A549 (cell line): ENCODE measurements at regions not wholly inside any gene's neighbourhood (a gene's known extent, or its start where the extent isn't known, plus 50 kb on each side); places are given as distances from the start of the nearest gene placed in this dataset.

ENCODE experiments used
- ATAC-seq, 2 experiments: fragments of 200-7000 bp in 1 of 2; fragments of >200 bp in 1 of 2; cut with Nextera tagmentation in 1 of 2; cut with Tn5 transposase in 1 of 2; 3 replicates each; pipeline versions ENCODE4 v1.8.0 to v1.9.1; 2018 to 2020; ENCODE audit warnings: mild to moderate bottlenecking in 1 of 2, moderate library complexity in 1 of 2
- CTCF ChIA-PET: fragments of 300-600 bp; sonication (Branson Sonifier 250); formaldehyde crosslinking; extraction: SDS; loops from one replicate; lab custom pipeline; 2021; ENCODE audit warnings: antibody characterized with exemption, inconsistent platforms; lab: Yijun Ruan, JAX
- POLR2A ChIA-PET: fragments of 350-600 bp; formaldehyde crosslinking; extraction: SDS; loops from one replicate; lab custom pipeline; 2021; ENCODE audit warnings: antibody characterized with exemption, inconsistent platforms; lab: Yijun Ruan, JAX
- DNase-seq, 2 experiments: peaks; one replicate each; pipeline versions ENCODE4 v3.0.0 to v3.0.0-alpha.2; 2011 to 2016; ENCODE audit warnings: low read depth in 1 of 2, low spot score in 1 of 2
- FAIRE-seq: peaks from 2 replicates; lab custom pipeline; 2011; peaks lifted over from hg19 to GRCh38; lab: Jason Lieb, UNC
- H3K27ac ChIP-seq, 2 experiments: fragments of >200 bp; sonication (Bioruptor Twin); formaldehyde crosslinking; 3 replicates each; pipeline ENCODE4 v1.5.1; 2016 to 2017
- H3K4me1 ChIP-seq: fragments of >200 bp; sonication (Bioruptor Twin); formaldehyde crosslinking; 3 replicates; pipeline ENCODE4 v1.6.1; 2016
- H3K4me2 ChIP-seq: fragments of >200 bp; sonication (Bioruptor Twin); formaldehyde crosslinking; 3 replicates; pipeline ENCODE4 v1.6.1; 2016
- H3K4me3 ChIP-seq: fragments of >200 bp; sonication (Bioruptor Twin); formaldehyde crosslinking; 3 replicates; pipeline ENCODE4 v1.5.1; 2016
- H3K9me3 ChIP-seq: fragments of >200 bp; sonication (Bioruptor Twin); formaldehyde crosslinking; 3 replicates; pipeline ENCODE4 v1.6.1; 2016
- ATOH8 ChIP-seq: fragments of 250-450 bp; sonication (Bioruptor Pico); IDR thresholded peaks from 2 replicates; pipeline ENCODE4 v1.5.0; 2020; ENCODE audit warnings: low read depth, mild to moderate bottlenecking, moderate library complexity
- BHLHE40 ChIP-seq: IDR thresholded peaks from 2 replicates; pipeline ENCODE4 v1.6.1; 2012; ENCODE audit warnings: low read depth, low read length, inconsistent platforms
- CEBPB ChIP-seq, 2 experiments: fragments of >200 bp in 1 of 2; sonication (Bioruptor Twin) in 1 of 2; formaldehyde crosslinking in 1 of 2; IDR thresholded peaks; 2 replicates each; pipeline ENCODE4 v1.6.1; 2012 to 2016
- CHD2 ChIP-seq: fragments of 150-350 bp; IDR thresholded peaks from 2 replicates; pipeline ENCODE4 v1.6.1; 2014; ENCODE audit warnings: low read length; ENCODE audit not compliant: partially characterized antibody
- CHD4 ChIP-seq: fragments of 200-600 bp; sonication (generic); IDR thresholded peaks from 2 replicates; pipeline ENCODE4 v1.6.1; 2016; ENCODE audit warnings: antibody characterized with exemption, mild to moderate bottlenecking, borderline replicate concordance
- EHMT2 ChIP-seq: fragments of 200-600 bp; sonication (generic); IDR thresholded peaks from 2 replicates; pipeline ENCODE4 v1.6.1; 2016; ENCODE audit warnings: antibody characterized with exemption, low read depth, mild to moderate bottlenecking, moderate library complexity
- FOSL2 ChIP-seq, 2 experiments: fragments of 450-650 bp in 1 of 2; fragments of >200 bp in 1 of 2; sonication (Bioruptor Twin) in 1 of 2; formaldehyde crosslinking; IDR thresholded peaks; 2 replicates each; pipeline versions ENCODE4 v1.5.0 to v1.6.1; 2016 to 2020; ENCODE audit warnings: mild to moderate bottlenecking in 1 of 2, moderate library complexity in 1 of 2
- HOXA7 ChIP-seq: fragments of 250-450 bp; sonication (Bioruptor Pico); IDR thresholded peaks from 2 replicates; pipeline ENCODE4 v1.5.0; 2020; ENCODE audit warnings: mild to moderate bottlenecking, moderate library complexity
- JUN ChIP-seq, 2 experiments: fragments of >200 bp; sonication (Bioruptor Twin); formaldehyde crosslinking; IDR thresholded peaks; 2 replicates in 1 of 2; 3 replicates in 1 of 2; pipeline ENCODE4 v1.6.1; 2016 to 2017
- JUNB ChIP-seq: fragments of >200 bp; sonication (Bioruptor Twin); formaldehyde crosslinking; IDR thresholded peaks from 2 replicates; pipeline ENCODE4 v1.6.1; 2016
- KDM1A ChIP-seq: fragments of 200-600 bp; sonication (generic); IDR thresholded peaks from 2 replicates; pipeline ENCODE4 v1.6.1; 2016; ENCODE audit warnings: low read depth, mild to moderate bottlenecking
- MAFK ChIP-seq: fragments of 450-650 bp; IDR thresholded peaks from 2 replicates; pipeline ENCODE4 v1.6.1; 2014; ENCODE audit not compliant: partially characterized antibody
- MAX ChIP-seq: IDR thresholded peaks from 2 replicates; pipeline ENCODE4 v1.6.1; 2012
- MAZ ChIP-seq: fragments of 150-350 bp; IDR thresholded peaks from 2 replicates; pipeline ENCODE4 v1.6.1; 2014; ENCODE audit warnings: antibody characterized with exemption, low read depth, low read length, borderline replicate concordance
- MYC ChIP-seq: IDR thresholded peaks from 2 replicates; pipeline ENCODE4 v1.6.1; 2012; ENCODE audit warnings: mild to moderate bottlenecking, inconsistent platforms, low read length, improper control_type of control experiment, borderline replicate concordance
- NFE2L2 ChIP-seq: fragments of 150-350 bp; conservative IDR thresholded peaks from 2 replicates; pipeline ENCODE4 v1.6.1; 2014; ENCODE audit warnings: low read length
- NR3C1 ChIP-seq: fragments of >200 bp; sonication (Bioruptor Twin); formaldehyde crosslinking; IDR thresholded peaks from 3 replicates; pipeline ENCODE4 v1.6.1; 2017
- RAD21 ChIP-seq, 2 experiments: fragments of >200 bp in 1 of 2; sonication (Bioruptor Twin) in 1 of 2; formaldehyde crosslinking in 1 of 2; IDR thresholded peaks in 1 of 2; conservative IDR thresholded peaks in 1 of 2; 2 replicates in 1 of 2; 3 replicates in 1 of 2; pipeline ENCODE4 v1.6.1; 2012 to 2018; ENCODE audit warnings: inconsistent platforms in 1 of 2
- SREBF2 ChIP-seq: fragments of 450-650 bp; IDR thresholded peaks from 2 replicates; pipeline ENCODE4 v1.6.1; 2014; ENCODE audit warnings: mild to moderate bottlenecking, moderate library complexity
- ZC3H11A ChIP-seq: fragments of 450-650 bp; IDR thresholded peaks from 2 replicates; pipeline ENCODE4 v1.6.1; 2014; ENCODE audit warnings: antibody characterized with exemption, mild to moderate bottlenecking
- ZFP36 ChIP-seq: fragments of 450-650 bp; IDR thresholded peaks from 2 replicates; pipeline ENCODE4 v1.6.1; 2014; ENCODE audit warnings: borderline replicate concordance; ENCODE audit not compliant: partially characterized antibody
- ZNF302 ChIP-seq: fragments of 250-450 bp; sonication (Bioruptor Pico); IDR thresholded peaks from 2 replicates; pipeline ENCODE4 v1.9.0; 2021; ENCODE audit warnings: inconsistent platforms, mild to moderate bottlenecking, moderate library complexity
- WGBS: methylation state at CpG from one replicate; pipeline ENCODE4 v1.1.6; 2017; ENCODE audit errors: missing lambda C conversion rate; 5-methylcytosine and 5-hydroxymethylcytosine counted together
- TF ChIP-seq, protein P1 (sequence below): fragments of >200 bp; sonication (Bioruptor Twin); formaldehyde crosslinking; IDR thresholded peaks from 2 replicates; pipeline ENCODE4 v1.6.1; 2016

- peaks cover 5% of the 10 kb centered on the region; the same call in 1 of the 3 replicates for H3K9me3 ChIP-seq
- H3K4me3 ChIP-seq, result no peak overlapping the region
- CTCF ChIA-PET, result interaction anchor here (0.7 to 1.3 kb wide), 5 partner anchors 8 to 453 kb away, joined by 3 to 4 read pairs (median 4); no protein-coding TSS in a partner anchor
- no peak for ATAC-seq
- TF ChIP-seq MAZ (no peak), ZC3H11A (no peak), CEBPB (IDR thresholded peaks at IDR 0.05) (no peak), MYC (no peak), MAFK (no peak), MAX (no peak), FOSL2 (IDR thresholded peaks at IDR 0.05) (no peak), FOSL2 (CRISPR knock-in tag; IDR thresholded peaks at IDR 0.05) (no peak), EHMT2 (no peak), RAD21 (conservative IDR thresholded peaks at IDR 0.05 in 1 of 2, IDR thresholded peaks at IDR 0.05 in 1 of 2) (no peak), NFE2L2 (no peak), NR3C1 (no peak), HOXA7 (CRISPR knock-in tag) (no peak), JUN (IDR thresholded peaks at IDR 0.05) (no peak), BHLHE40 (no peak), KDM1A (no peak), CHD4 (no peak)
- TF ChIP-seq, protein P1, sequence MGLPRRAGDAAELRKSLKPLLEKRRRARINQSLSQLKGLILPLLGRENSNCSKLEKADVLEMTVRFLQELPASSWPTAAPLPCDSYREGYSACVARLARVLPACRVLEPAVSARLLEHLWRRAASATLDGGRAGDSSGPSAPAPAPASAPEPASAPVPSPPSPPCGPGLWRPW, result no peak
- TF ChIP-seq, all 56 proteins: peak for 0
- 85% methylated on average over 7 of the region's 7 CpGs for WGBS
- POLR2A ChIA-PET, result interaction anchor here (1.0 kb wide), 1 partner anchor 95 kb away, joined by 3 read pairs; no protein-coding TSS in a partner anchor
- no peak overlapping the region for H3K4me2 ChIP-seq
- FAIRE-seq, result no peak
- no peak for DNase-seq
- peak overlapping the region in 1 of 2 experiments; percentile 46; a peak in 3 of 6 replicates for H3K27ac ChIP-seq
- peaks cover 43% of the 10 kb centered on the region for H3K4me1 ChIP-seq
Observed at GRCh38 chr12:116429826-116430360, 129.3 kb upstream of the MAP1LC3B2 start.

- CTCF ChIA-PET, result interaction anchor here (1.2 to 1.3 kb wide), 3 partner anchors 49 to 195 kb away, joined by 4 read pairs; no protein-coding TSS in a partner anchor
- 91% methylated on average over 5 of the region's 5 CpGs for WGBS
- no peak for FAIRE-seq
- Histone ChIP-seq H3K4me2 (no peak overlapping the region), H3K4me3 (no peak overlapping the region), H3K27ac (peak overlapping the region in 1 of 2 experiments; percentile 88; a peak in 4 of 6 replicates), H3K9me3 (peaks cover 5% of the 10 kb centered on the region; the same call in 1 of the 3 replicates), H3K4me1 (peaks cover 39% of the 10 kb centered on the region)
- POLR2A ChIA-PET, result no interaction called here
- DNase-seq, result no peak
- no peak for ATAC-seq
- TF ChIP-seq CHD2 (no peak), ZFP36 (no peak), FOSL2 (IDR thresholded peaks at IDR 0.05) (no peak), FOSL2 (CRISPR knock-in tag; IDR thresholded peaks at IDR 0.05) (no peak), MAFK (no peak), SREBF2 (no peak), ATOH8 (CRISPR knock-in tag) (no peak), HOXA7 (CRISPR knock-in tag) (no peak), ZNF302 (CRISPR knock-in tag) (no peak), JUNB (no peak)
Observed at GRCh38 chr12:116430911-116431565, 128.1 kb upstream of the MAP1LC3B2 start.
